ENCODE measurements at regions not wholly inside any gene's neighbourhood (a gene's known extent, or its start where the extent isn't known, plus 50 kb on each side); places are given as distances from the start of the nearest gene placed in this dataset.

GRCh38 chr18:71832946-71833617, 711.1 kb downstream of the CBLN2 start:
- TF ChIP-seq CTCF (IDR thresholded peaks at IDR 0.05) (no peak), POLR2A (IDR thresholded peaks at IDR 0.05) (no peak)
